Panc1 (cell line): ENCODE measurements at regions not wholly inside any gene's neighbourhood (a gene's known extent, or its start where the extent isn't known, plus 50 kb on each side); places are given as distances from the start of the nearest gene placed in this dataset.
"Not testable (repeated sequence)": the region's sequence is repeated elsewhere in the genome, so short reads cannot be mapped to it uniquely, and the experiment has no call there.

Experiments
- POLR2AphosphoS5 ChIP-seq: IDR thresholded peaks from 2 replicates; pipeline ENCODE4 v1.6.1; 2012; ENCODE audit warnings: mild to moderate bottlenecking, low read depth, low read length, moderate library complexity
- TF ChIP-seq, protein P1 (sequence below): fragments of 450-650 bp; IDR thresholded peaks from 2 replicates; pipeline ENCODE4 v1.5.1; 2017; ENCODE audit warnings: mild to moderate bottlenecking

DNA sequence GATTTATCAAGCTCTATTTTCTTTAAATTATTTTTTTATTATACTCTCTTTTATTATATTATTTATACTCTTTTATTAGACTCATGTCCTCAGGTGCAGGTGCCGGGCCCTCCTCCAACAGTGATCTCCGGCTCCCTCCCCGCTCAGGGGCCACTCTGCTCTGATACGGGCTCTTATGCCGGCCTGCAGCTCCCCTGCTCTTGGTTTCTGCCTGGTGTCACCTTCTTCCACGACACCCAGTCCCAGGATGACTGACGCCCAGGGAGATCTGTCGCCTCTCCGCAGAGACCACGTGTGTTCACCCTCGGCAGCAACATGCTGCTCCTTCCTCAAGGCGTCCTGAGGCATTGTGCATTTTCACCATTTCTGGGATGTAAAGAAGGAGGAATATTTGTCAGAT, 322.3 kb downstream of the CACNA1B start:
- TF ChIP-seq, protein P1, sequence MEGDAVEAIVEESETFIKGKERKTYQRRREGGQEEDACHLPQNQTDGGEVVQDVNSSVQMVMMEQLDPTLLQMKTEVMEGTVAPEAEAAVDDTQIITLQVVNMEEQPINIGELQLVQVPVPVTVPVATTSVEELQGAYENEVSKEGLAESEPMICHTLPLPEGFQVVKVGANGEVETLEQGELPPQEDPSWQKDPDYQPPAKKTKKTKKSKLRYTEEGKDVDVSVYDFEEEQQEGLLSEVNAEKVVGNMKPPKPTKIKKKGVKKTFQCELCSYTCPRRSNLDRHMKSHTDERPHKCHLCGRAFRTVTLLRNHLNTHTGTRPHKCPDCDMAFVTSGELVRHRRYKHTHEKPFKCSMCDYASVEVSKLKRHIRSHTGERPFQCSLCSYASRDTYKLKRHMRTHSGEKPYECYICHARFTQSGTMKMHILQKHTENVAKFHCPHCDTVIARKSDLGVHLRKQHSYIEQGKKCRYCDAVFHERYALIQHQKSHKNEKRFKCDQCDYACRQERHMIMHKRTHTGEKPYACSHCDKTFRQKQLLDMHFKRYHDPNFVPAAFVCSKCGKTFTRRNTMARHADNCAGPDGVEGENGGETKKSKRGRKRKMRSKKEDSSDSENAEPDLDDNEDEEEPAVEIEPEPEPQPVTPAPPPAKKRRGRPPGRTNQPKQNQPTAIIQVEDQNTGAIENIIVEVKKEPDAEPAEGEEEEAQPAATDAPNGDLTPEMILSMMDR = not testable (repeated sequence)
- not testable (repeated sequence) for TF ChIP-seq POLR2AphosphoS5
